Loucy (cell line): ENCODE measurements at regions not wholly inside any gene's neighbourhood (a gene's known extent, or its start where the extent isn't known, plus 50 kb on each side); places are given as distances from the start of the nearest gene placed in this dataset.

ENCODE experiments used
- EZH2phosphoT487 ChIP-seq: fragments of 200-600 bp; IDR thresholded peaks from 2 replicates; pipeline ENCODE4 v1.6.1; 2018; ENCODE audit warnings: antibody characterized with exemption, mild to moderate bottlenecking, moderate library complexity, borderline replicate concordance
- TF ChIP-seq, protein P1 (sequence below): fragments of 200-600 bp; sonication (generic); conservative IDR thresholded peaks from 2 replicates; pipeline ENCODE4 v1.5.1; 2014; ENCODE audit warnings: mild to moderate bottlenecking, antibody characterized with exemption, low read length

DNA sequence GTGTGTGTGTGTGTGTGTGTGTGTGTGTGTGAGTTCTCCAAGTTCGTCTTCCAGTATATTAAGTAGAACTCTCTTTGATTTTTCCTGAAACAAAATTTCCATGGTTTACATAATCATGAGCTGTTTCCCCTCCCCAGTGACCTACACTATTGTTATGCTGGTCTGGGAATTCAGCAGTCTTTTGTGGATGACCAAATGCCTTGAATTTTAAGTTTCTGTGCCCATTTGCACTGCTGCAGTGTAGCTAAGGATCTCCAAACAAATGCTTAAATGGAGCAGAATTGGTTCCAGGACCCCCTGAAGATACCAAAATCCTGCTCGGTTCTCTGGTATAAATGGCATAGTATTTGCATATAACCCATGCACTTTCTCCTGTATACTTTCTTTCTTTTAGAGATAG lies 77.2 kb upstream of the SLC34A2 start:
- TF ChIP-seq, protein P1, sequence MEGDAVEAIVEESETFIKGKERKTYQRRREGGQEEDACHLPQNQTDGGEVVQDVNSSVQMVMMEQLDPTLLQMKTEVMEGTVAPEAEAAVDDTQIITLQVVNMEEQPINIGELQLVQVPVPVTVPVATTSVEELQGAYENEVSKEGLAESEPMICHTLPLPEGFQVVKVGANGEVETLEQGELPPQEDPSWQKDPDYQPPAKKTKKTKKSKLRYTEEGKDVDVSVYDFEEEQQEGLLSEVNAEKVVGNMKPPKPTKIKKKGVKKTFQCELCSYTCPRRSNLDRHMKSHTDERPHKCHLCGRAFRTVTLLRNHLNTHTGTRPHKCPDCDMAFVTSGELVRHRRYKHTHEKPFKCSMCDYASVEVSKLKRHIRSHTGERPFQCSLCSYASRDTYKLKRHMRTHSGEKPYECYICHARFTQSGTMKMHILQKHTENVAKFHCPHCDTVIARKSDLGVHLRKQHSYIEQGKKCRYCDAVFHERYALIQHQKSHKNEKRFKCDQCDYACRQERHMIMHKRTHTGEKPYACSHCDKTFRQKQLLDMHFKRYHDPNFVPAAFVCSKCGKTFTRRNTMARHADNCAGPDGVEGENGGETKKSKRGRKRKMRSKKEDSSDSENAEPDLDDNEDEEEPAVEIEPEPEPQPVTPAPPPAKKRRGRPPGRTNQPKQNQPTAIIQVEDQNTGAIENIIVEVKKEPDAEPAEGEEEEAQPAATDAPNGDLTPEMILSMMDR: no peak
- no peak for TF ChIP-seq EZH2phosphoT487
